Mucosa of gallbladder (tissue), 1 donor: ENCODE measurements at regions not wholly inside any gene's neighbourhood (a gene's known extent, or its start where the extent isn't known, plus 50 kb on each side); places are given as distances from the start of the nearest gene placed in this dataset.
A peak's percentile ranks its signal among the peaks of the same experiment; 100 is the strongest.

Experiments used
- DNase-seq: peaks from one replicate; pipeline ENCODE4 v3.0.0-alpha.2; 2020; ENCODE audit warnings: low spot score
- donor health status: DM: no; HTN: no; CAD: no.

DNA sequence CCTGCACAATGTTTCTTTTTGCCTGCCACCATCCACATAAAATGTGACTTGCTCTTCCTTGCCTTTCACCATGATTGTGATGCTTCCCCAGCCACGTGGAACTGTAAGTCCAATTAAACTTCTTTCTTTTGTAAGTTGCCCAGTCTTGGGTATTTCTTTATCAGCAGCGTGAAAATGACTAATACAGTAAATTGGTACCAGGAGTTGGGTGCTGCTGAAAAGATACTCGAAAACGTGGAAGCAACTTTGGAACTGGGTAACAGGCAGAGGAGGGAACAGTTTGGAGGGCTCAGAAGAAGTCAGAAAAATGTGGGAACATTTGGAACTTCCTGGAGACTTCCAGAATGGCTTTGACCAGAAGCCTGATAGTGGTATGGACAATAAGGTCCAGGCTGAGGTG is 425.3 kb downstream of the GPATCH2 start:
- DNase-seq: no peak

DNA sequence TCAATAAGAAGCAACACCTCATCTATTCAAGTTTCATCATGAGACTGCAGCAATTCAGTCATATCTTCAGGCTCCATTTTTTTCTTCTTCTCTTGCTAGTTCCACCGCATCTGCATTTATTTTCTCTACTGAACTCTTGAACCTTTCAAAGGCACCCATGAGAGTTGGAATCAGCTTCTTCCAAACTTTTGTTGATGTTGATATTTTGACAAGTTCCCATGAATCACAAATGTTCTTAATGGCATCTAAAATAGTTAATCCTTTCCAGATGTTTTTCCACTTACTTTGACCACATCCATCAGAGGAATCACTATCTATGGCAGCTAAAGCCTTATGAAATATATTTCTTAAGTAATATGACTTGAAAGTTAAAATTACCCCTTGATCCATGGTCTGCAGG is 434.3 kb downstream of the GPATCH2 start:
- no peak for DNase-seq

DNA sequence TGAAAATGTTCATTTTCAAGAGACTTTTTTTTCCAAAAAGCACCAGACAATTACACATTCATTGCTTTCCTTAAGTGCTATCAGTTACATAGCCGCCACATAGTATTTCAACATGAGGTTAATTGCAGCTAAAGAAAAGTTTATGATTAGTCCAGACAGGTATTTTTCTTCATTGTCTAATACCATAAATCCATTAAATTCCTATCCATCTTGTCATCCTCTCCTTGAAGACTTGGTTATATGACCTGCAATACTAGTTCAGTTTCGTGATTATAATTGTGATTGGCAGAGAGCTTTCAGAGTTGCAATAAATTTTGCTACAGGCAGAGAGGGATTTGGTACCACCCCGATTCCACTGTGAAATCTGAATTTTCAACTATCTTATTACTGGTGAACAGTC is 437.7 kb downstream of the GPATCH2 start:
- DNase-seq: no peak

DNA sequence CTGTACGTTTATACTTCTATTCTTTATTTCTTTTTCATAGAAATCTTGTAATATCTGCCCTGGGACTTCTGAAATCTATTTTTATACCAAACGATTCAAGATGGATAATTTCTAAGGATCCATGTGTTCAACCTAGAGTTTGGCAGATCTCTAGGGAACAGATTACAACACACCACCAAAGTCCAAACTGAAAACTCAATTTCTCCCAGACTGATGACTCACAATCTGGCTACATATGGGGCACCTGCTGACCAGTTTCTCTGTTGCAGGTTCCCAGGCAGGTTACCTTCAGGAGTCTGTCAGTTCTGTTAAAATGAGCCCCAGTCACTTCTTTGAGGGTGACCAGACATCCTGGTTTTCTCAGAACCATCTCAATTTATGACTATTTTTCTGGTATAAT is 439.4 kb downstream of the GPATCH2 start:
- no peak for DNase-seq

DNA sequence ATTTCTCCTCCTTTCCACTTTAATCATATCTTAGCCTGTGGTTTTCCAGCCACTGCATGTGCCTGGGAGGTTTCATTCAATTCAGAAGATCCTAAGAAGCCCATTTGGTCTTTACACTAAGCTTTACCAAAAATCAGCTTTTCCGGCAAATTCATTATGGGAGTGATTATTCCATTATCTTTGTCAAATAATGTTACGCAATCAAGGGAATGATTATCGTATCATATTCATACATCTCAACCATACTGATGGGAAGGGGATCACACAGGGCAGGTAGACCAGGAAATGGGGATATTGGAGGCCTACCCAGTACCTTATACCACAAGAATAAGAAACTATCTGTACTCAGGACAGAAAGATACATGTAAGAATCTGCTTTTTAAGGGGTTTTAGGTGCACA is 440.5 kb downstream of the GPATCH2 start:
- no peak for DNase-seq

DNA sequence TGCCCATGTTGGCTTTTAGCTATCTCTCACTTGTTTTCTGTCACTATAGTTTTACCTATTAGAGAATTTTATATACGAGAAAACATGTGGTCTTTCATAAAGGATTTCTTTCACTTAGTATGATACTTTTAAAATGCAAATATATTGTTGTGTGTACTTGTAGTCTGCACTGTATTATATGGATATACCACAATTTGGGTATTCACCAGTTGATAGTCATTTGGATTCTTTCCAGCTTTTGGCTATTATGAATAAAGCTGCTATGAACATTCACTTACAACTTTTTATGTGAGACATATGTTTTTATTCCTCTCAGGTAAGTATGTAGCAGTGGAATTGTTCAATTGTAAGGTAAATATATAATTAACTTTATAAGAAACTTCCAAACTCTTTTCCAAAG is 441.5 kb downstream of the GPATCH2 start:
- DNase-seq: no peak

DNA sequence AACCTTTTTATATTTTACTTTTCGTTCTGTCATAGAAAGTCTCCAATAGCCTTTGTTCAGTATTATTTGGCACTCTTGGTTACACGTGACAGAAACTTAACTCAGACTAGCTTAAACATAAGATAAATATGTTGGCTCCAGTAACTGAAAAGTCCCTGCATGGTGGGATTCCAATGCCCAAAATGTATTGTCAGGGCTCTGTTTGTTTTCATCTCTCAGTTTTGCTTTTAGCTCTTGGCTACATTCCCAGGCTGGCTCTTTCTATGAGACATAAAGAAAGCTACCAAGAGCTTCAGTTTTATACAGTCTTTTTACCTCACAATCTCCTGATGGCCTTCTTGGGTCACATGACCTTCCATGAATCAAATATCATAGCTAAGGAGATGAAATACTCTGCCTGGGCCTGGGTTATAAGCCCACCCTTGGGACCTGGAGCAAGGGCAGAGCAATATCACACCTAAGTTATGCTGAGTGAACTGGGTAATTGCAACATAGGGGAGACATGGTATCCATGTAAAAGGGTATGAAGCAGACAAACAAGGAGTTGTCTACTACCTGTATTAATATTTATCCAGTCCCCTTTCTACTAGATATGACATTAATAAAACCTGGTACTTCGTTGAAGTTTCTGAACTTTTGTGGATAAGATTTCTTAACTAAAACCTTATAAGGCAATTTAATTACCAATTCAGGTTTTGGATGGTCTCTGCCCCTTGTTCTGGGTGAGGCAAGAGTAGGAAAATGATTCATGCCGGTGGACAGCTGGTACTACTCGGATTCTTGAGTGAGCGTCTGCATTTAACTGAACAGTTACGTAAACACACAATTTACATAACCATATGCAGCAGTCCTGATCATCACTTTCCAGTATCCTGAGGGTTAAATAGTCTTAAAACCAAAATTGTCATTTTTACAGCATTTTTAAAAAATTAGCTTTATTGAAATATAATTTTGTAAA is 442.3 kb downstream of the GPATCH2 start:
- DNase-seq: no peak

DNA sequence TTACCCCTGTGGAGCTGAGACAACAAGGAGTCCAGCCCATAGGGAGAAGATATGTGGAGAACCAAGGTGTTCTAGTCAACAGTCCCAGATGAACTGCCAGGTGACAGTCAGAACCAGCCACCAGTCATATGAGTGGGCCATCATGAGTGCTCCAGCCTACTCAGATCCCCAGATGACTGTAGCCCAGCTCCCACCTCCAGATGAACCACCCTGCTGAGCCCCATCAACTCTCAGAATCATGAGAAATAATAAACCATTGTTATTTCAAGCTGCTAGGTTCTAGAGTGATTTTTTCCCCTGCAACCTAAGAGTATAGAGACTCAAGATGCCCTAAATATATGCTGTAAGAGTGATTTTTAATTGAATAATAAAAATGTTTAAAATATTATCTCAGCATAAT is 444.2 kb downstream of the GPATCH2 start:
- no peak for DNase-seq

DNA sequence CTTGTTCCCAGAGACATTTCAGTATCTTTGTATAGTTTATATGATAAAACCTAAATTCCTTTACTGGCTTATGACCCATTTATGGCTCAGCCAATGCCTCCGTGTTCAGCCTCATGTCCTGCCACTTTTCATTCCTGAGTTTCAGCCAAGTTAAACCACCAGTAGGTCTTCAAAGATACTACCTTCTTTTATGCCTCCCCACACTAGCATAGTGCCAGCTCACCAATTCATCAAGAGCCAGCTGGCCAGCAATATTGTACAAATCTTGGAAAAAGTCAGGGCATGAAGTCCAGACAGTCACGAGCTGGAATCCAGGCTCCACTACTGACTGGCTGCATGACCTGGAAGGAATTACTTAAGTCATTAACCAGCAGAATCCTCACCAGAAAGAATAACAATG is 446.0 kb downstream of the GPATCH2 start:
- peak; percentile 15 for DNase-seq

DNA sequence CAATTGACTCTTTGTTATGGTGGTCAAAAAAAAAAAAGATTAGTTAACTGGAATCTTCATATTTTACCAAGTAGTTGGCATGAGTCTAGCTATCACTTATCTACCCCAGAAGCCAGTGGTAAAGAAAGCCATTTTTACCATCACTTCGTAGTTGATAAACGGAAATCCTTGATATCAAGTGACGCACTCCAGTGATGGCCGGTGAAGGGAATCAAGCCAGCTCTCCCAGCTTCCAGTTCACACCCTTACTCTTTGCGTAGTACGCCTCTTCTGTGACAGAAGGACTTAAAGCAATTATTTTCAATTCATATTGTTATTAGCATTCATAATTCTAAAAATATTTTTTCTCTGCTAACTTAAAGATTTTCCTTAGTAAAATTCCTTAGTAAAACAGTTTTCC is 447.9 kb downstream of the GPATCH2 start:
- DNase-seq: no peak

DNA sequence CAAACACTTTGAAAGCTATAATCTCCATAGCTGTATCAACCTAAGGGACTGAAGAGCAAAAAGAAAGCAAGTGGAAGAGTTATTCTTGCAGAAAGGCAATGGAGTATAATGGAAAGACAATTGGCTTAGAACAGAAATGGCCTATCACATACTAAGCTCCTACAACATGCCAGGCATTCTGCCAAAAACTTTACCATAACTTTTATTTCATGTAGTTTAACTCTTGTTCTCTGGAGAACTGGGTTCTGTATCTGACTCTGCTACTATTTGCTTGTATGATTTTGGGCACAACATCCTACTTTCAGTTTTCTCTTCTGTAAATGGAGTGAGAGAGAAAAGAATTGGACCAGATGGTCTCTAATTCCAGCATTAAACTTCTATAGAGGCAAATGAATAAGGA is 449.1 kb downstream of the GPATCH2 start:
- no peak for DNase-seq

DNA sequence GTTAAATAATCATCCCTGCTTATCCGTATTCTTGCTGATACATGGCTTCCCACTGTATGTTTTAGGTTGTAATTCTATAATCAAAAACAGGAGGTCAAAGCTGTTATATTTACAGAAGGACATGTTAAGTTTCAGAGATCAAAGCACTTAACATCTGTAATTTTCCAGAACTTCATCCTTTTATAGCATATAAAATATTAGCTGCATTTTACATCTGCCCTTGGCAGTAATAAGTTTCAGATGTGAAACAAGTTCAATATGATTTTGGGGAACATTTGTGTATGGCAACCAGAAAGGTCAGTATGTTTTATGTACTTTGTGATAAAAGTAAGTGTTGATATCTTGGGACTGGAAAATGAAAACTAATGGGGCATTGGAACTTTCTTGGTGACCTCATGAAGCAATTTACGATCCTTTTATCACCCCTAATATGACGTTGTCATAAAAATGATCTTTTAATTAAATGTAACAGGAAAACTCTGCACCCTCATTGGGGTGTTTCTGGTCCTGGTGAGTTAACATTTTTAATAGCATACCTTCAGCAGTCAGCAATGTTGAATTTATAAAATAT is 449.6 kb downstream of the GPATCH2 start:
- DNase-seq: no peak

DNA sequence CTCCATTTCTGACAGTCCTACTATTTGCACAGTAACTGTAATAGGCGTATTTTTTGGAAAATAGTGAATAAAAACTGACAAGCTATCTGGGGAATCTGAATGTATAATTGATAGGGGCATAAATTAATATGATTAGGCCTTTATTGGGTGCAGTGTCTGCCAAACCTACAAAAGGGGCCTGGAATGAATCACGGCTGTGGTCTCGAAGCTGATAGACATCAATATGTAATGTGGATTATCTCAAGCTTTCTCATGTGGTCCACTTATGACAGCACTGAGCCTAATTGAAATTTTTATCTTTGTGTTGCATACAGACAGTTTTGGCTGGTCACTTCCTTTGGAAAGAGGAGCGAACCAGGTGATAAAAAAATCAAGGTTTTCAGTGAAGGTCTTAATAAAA is 450.4 kb downstream of the GPATCH2 start:
- no peak for DNase-seq

DNA sequence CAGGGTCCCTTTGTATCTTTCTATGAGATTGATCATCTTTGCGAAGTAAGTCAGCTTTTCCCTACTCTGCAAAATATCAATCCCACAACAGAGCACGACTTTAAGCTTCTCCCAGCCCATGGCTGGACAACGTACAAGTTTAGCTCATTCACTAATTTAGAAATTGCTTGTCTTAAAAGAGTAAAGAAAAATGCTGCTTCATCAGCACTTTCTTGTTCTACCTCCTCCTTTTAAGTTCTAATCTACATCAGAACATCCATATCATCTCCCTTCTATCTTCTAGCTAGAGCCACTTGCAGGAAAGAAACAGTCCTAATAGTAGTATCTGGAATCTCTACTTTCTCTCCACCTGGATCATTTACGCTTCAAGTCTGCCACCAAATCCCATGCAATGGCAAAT is 441.2 kb upstream of the ESRRG start:
- DNase-seq: no peak

DNA sequence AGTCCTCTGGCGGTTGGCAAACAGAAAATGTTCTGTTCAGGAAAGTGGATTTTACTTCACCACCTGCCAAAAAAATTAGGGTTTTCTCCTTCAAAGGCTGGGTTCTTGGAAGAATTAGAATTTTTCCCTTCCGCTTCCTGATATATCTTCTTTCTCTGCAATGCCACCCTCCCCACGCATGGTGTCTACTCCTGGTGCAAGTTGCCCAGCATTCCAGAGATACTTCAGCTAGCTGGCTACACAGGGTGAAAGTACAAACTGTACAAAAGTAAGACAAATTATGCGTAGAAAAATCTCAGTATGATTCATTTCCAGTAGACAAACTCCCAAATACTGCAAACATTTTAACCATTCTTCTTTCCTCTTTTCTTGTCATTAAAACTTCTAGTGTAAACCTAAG is 430.1 kb upstream of the ESRRG start:
- no peak for DNase-seq

DNA sequence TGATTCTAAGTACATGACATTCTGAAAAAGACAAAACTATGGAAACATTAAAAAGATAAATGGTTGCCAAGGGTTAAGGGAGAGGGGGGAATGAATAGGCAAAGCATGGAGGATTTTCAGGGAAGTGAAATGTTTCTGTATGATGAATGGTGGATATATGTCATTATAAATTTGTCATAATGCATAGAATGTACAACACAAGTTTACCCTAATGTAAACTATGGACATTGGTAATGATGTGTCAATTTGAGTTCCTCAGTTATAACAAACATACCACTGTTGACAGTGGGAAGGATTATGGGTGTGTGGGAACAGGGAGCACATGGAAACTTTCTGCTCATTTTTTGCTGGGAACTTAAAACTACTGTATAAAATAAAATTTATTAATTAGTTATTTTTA is 427.1 kb upstream of the ESRRG start:
- no peak for DNase-seq

DNA sequence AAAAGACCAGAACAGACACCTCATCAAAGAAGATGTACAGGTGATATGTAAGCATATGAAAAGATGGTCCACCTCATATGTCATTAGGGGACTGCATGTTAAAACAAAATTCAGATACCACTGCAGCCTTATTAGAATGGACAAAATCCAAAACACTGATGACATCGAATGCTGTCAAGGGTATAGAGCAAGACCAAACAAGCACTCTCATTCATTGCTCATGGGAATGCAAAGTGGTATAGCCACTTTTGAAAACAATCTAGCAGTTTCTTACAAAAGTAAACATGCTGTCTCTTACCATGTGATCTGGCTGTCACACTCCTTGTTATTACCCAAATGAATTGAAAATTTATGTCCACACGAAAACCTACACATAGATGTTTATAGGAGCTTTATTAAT is 426.6 kb upstream of the ESRRG start:
- no peak for DNase-seq

DNA sequence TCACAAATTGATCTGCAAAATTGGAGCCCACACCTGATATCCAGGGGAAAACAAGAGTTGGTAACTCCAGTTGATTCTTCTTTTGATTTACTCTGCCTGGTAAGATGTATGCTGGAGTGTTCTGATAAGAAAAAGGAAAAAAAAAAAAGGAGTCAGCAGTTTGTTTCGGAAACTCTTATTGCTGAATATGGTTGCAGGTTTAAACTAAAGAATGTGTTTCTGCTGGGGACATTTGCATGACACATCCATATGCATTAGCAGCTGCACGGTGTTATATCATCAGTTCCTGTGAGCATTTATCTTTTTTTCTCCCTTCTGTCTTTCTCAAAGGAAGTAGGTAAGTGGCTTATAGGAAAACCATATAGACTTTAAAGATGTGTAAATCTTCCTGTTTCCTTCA is 418.5 kb upstream of the ESRRG start:
- DNase-seq: no peak

DNA sequence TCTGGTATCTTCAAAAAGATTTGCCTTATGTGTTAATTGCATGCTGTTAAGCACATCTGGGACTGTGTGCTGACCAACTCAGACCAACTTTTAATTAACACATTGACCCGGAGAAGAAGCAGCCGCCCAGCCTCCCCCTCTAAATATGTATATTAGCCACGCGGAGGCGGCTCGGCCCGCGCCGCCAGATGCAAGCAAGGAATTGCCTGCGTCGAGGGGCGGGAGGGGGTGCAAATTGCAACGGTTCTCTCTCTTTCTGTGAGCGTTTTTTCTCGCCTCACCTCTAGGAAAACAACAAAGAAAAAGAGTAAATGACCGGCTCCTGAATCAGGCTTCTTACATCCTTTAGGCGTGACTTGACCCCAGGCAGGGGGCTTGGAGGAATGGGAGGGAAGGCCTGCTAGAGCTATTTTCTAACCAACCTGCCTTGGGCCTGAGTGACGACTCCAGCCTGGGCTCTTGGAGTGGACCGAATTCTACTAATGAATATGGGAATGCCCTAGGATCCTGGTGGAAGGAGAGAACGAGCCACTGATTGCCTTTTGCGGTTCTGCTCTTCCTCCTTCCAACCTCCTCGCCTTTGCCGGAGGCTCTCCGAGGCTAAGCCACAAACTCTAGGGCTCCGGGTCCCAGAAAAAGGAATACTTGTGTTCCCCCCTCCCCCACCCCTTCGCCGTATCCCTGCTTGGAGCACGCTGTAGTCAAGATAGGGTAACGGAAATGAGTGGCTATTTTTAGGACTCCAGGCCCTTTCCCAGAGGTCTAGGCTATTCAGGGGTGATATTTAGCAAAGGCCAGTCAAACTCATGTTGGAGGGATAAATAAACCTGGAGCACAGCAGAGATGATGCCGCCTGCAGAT is 417.0 kb upstream of the ESRRG start:
- DNase-seq: no peak

DNA sequence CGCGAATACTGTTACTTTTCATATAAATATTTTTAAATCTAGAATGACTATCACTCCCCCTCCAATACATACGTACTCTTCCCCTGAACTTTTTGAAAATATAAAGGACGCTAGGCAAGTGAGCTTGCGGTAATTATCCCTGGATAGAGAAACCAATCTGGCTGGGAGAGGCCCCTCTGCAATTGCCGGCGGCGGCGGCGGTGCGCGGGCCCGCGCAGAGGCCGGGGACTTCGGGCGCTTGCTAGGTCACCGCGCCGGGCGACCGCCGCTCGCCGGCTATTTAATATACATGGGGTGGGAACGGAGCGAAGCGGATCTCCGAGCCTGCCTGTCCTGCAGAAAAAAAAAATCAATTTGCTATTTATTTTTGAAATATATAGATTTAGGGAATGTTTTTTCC is 416.3 kb upstream of the ESRRG start:
- no peak for DNase-seq

DNA sequence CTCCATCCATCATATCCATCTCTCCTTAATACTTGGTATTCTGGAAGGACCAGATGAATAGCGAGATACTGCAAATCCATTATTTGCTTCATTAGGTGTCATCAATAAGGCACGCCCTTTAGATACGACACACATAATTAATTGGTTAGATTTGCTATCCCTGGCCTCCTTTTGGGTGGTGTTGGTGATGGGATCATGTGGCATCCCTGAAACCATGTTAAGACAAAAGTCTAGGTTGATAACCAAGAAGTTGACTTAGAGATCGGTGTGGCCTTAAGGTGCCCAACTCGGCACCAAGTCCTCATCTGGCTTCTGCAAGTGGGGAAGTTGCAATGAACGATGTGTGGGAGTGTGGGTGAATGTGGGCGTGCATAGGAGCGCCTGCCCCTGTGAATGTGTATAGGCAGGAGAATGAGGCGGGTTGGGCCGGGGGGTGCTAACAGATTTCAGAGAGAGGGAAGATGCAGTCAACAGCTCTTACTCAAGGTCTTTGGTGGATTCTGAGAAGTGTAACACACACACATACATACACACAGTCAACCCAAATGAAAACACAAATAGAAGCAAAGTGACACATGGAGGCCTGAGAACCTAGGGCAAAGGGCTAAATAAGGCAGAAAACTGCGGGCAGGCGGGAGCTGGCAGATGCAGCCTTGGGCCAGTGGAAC is 415.7 kb upstream of the ESRRG start:
- DNase-seq: no peak

DNA sequence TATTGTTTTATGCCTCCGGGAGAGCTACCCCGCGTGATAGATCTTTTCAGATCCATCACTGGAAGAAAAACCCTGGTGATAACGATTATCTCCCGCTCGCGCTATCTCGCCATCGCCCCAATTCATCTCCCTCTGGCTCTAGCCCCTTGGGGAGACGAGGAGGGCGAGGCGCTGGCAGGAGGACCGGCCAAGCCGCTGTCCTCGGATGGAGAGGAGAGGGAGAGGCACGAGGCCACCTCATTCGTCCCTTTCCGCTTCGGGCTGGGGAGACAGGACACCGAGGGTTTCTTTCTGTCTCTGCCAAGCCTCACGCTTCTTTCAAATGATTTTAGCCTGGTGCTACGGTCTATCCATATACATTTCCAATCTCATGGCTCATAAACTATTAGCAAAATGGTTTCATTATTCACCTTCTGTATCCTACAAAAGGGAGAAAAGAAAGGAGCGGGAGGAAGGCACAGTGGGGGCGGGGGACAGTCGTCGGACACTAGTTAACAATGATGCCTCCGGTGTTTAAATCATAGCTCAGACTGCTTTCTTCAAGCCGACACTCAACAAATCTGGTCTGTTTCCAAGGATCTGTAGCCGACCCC is 415.0 kb upstream of the ESRRG start:
- DNase-seq: no peak
